Stimulated activated CD4-positive, alpha-beta T cell treated with anti-CD3 and anti-CD28 coated beads, Interleukin-1b, Interleukin-23, amount 100 ng/mL, for 4 hours (primary cell): ENCODE measurements at regions not wholly inside any gene's neighbourhood (a gene's known extent, or its start where the extent isn't known, plus 50 kb on each side); places are given as distances from the start of the nearest gene placed in this dataset.

Experiments used
- DNase-seq, 2 donors: peaks; one replicate each; pipeline ENCODE4 v3.0.0-alpha.2; 2020; ENCODE audit warnings: low read depth in 2 of 2

DNA sequence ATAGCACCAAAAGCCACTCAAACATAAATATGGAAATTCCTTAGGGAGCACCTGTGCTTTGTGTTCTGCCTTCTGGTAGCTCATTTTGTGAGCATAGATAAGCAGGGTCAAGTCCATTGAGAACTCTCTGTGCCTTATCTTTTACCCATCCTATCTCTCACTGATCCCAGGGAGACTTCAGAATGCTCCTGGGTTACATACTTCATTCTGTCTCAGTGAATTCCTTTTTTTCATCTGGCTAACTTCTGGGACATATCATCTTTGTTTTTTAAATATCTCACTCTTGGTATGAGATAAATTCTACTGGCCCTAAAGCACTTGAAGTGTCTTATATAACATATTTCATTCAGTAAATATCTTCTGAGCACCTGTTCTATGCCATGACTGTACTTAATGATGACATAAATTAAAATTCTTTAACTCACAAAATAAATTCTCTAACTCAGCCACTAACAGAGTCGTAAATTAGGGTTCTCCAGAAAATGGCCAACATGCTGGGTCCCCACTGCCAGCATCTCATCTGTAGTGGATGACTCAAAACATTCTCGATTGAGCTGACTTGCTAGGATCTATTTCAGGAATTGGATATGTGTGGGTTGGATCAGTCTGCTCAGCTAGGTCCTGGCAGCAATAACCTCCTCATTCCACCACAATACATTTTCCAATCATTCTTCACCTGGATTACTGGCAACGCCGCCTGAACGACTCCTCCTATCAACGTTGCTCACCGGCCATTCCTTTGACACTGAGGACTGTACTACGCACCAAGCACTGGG, 170.2 kb downstream of the FOXO1 start:
- no peak for DNase-seq

DNA sequence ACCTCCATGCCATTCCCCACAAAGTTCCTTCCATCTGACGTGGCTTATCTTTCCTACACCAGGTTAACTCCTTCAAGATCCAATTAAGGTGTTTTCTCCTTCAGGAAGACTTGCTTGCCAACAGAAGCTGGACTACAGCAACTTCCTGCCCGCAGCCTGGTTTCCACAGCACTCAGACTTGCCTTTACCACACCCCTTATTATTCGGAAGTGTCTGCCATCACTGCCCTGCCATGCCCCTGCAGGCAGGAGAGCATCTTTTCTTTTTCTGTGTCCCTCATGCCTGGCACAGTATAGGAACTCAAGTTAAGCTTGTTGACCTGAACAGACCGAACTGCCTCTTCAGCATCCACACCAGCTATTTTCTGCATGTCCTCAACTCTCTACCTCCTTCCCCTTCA, 168.0 kb downstream of the FOXO1 start:
- DNase-seq = no peak

DNA sequence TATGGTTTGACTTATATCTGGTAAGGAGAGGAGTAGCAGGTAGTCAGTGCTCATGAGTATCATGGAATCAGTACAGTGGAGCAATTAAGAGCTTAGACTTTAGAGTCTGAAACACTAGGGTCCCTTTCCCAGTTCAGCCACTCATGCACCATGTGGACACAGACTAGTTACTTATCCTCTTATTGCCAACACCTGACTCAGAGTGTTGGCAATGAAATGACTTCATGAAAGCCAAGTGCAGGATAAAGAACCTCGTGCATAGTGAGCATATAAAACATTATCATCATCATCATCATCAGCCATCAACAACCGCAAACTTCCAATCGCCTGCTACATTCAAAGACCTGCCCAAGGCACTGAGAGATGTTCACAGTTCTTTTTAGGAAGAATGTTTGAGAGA, 164.2 kb downstream of the FOXO1 start:
- DNase-seq = no peak

DNA sequence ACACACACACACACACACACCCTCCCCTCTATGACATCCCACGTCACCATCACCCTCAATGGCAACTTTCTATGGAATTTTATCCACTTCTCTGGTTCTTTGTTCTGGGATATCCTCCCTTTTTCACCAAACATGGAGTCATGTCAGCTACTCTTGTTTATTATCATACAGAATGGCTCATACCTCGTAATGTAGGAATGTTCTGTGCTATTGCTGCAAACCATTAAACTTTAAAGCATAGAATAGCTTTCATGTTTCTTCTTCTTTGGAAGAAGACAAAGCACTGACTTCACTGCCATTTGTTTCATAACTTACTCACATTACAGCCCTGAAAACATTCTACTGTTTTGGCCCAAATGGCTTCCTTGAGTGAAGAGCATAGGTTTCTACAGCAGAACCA, 163.4 kb downstream of the FOXO1 start:
- no peak for DNase-seq

DNA sequence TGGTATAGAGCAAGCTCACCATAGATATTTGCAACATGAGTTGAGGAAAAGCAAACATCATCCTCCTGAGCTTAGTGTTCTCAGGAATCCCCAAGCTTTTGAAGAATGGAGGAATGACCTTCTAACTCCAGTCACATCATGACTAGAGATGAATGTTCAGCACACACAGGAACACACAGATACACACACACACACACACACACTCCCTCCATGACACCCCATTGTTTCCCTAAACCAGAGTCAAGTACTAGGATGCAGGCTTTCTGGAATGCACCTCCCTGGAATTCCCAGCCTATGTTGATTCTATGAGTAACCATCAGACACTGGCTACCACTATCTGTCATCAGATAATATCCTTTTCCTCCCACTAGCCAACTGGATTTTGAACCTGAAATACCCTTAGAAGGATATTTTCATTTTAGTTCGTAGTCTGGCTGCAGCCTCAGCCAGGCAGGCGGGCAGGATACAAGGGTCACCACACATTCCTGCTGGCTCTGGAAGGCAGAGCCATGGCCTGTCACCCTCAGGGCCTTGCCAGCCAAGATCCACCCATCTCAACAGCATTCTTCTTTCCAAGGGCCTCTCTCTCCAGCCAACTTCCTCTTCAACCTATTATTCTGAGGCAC, 162.4 kb downstream of the FOXO1 start:
- no peak for DNase-seq

DNA sequence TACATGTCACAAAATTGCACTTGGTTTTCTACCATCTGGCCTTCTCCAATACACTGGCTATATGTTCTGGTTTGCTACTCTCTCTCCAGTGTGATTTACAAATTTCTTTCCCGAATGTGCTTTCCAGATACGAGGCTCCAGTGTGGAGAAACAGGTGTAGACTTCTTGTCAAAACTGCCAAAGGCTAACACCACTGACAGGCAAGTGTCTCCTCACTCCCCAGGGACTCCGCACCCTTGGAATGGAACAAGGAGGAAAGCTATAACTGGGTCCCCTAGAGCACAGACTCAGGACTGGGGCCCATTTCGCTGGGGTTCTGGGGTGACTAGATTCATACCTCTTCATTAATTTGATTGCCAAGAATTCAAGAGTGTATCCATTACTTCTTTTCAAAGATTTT, 161.8 kb downstream of the FOXO1 start:
- DNase-seq = no peak

DNA sequence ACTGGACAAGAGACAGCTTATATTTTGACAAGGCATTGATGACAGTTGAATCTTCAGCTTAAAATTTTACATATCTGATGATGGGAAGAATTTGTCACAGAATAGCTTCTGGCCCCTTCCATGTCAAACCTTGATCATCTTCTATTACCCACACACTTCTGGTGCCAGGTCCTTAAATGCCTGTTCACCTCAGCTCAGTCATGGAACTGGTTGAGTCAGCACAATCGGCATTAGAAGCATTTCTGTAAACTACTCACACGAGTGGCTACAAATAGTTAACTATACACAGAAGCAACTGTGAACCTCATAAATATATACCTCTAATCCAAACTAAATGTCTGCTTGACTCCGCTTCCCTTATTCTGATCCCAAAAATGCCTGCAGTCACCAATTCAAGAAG, 161.2 kb downstream of the FOXO1 start:
- no peak for DNase-seq
